ENCODE measurements at regions not wholly inside any gene's neighbourhood (a gene's known extent, or its start where the extent isn't known, plus 50 kb on each side); places are given as distances from the start of the nearest gene placed in this dataset.

GRCh38 chr12:46470975-46471374 lies 98.4 kb upstream of the SLC38A2 start (continued):
- TF ChIP-seq, protein P1, sequence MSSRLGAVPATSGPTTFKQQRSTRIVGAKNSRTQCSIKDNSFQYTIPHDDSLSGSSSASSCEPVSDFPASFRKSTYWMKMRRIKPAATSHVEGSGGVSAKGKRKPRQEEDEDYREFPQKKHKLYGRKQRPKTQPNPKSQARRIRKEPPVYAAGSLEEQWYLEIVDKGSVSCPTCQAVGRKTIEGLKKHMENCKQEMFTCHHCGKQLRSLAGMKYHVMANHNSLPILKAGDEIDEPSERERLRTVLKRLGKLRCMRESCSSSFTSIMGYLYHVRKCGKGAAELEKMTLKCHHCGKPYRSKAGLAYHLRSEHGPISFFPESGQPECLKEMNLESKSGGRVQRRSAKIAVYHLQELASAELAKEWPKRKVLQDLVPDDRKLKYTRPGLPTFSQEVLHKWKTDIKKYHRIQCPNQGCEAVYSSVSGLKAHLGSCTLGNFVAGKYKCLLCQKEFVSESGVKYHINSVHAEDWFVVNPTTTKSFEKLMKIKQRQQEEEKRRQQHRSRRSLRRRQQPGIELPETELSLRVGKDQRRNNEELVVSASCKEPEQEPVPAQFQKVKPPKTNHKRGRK (CRISPR knock-in tag; IDR thresholded peaks at IDR 0.05; ENCODE audit: borderline replicate concordance): no peak
- no peak for TF ChIP-seq ARID4B (CRISPR knock-in tag; IDR thresholded peaks at IDR 0.05; ENCODE audit: borderline replicate concordance)

DNA sequence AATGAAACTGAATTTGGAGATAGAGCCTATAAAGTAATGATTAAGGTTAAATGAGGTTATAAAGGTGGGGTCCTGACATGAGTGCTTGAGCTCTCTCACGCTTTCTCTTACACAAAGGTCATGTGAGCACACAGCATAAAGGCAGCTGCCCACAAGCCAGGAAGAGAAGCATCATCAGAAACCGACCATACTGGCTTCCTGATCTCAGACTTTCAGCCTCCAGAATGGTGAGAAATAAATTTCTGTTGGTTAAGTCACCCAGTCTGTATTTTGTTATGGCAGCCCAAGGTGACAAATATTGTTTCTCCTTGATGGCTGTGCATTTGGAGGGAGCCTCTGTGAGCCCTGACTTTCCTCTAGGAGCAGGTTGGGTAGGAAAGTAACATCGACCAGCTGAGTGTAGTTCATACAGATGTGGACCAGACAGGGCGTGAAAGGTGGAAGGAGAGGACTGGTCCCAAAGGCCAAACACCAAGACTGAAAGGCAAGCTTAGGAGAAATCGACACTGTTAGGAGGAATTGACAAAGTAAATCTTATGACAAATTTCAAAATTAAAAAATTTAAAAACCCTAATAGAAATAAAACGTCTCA lies 97.6 kb upstream of the SLC38A2 start:
- Mint-ChIP-seq H3K27me3 (ENCODE audit: low read depth) (no peaks in the 10 kb centered on the region), H3K9me3 (peaks cover 4% of the 10 kb centered on the region), H3K4me3 (no peak overlapping the region), H3K36me3 (peaks cover 4% of the 10 kb centered on the region), H3K4me1 (peaks cover 26% of the 10 kb centered on the region), H3K27ac (peak overlapping the region; percentile 50; the same call in 1 of the 2 replicates)
- ATAC-seq (no peak), DNase-seq (ENCODE audit: low spot score) (no peak)
- CTCF ChIA-PET: no interaction called here
- TF ChIP-seq, protein P2, sequence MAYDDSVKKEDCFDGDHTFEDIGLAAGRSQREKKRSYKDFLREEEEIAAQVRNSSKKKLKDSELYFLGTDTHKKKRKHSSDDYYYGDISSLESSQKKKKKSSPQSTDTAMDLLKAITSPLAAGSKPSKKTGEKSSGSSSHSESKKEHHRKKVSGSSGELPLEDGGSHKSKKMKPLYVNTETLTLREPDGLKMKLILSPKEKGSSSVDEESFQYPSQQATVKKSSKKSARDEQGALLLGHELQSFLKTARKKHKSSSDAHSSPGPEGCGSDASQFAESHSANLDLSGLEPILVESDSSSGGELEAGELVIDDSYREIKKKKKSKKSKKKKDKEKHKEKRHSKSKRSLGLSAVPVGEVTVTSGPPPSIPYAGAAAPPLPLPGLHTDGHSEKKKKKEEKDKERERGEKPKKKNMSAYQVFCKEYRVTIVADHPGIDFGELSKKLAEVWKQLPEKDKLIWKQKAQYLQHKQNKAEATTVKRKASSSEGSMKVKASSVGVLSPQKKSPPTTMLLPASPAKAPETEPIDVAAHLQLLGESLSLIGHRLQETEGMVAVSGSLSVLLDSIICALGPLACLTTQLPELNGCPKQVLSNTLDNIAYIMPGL (CRISPR knock-in tag; IDR thresholded peaks at IDR 0.05): no peak
- no peak for TF ChIP-seq HMGA2 (CRISPR knock-in tag; IDR thresholded peaks at IDR 0.05)
- TF ChIP-seq ZNF396 (CRISPR knock-in tag; IDR thresholded peaks at IDR 0.05; ENCODE audit: borderline replicate concordance): no peak
- no peak for TF ChIP-seq PRDM15 (CRISPR knock-in tag; IDR thresholded peaks at IDR 0.05)
- TF ChIP-seq, protein P3, sequence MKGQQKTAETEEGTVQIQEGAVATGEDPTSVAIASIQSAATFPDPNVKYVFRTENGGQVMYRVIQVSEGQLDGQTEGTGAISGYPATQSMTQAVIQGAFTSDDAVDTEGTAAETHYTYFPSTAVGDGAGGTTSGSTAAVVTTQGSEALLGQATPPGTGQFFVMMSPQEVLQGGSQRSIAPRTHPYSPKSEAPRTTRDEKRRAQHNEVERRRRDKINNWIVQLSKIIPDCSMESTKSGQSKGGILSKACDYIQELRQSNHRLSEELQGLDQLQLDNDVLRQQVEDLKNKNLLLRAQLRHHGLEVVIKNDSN (CRISPR knock-in tag; IDR thresholded peaks at IDR 0.05): no peak
- no peak for TF ChIP-seq ATF2 (CRISPR knock-in tag; IDR thresholded peaks at IDR 0.05; ENCODE audit: borderline replicate concordance, low read depth)
- TF ChIP-seq GTF2I (CRISPR knock-in tag; conservative IDR thresholded peaks at IDR 0.05): no peak
- TF ChIP-seq ZNF671 (CRISPR knock-in tag; IDR thresholded peaks at IDR 0.05): no peak
- no peak for TF ChIP-seq TCF7 (CRISPR knock-in tag; IDR thresholded peaks at IDR 0.05; ENCODE audit: low read depth)
- TF ChIP-seq SMAD3 (CRISPR knock-in tag; IDR thresholded peaks at IDR 0.05; ENCODE audit: borderline replicate concordance): no peak
- no peak for TF ChIP-seq CREM (CRISPR knock-in tag; IDR thresholded peaks at IDR 0.05)
- TF ChIP-seq NFE2L1 (CRISPR knock-in tag; IDR thresholded peaks at IDR 0.05): no peak
- TF ChIP-seq SMAD4 (CRISPR knock-in tag; IDR thresholded peaks at IDR 0.05): no peak
- no peak for TF ChIP-seq ESRRA (CRISPR knock-in tag; IDR thresholded peaks at IDR 0.05; ENCODE audit: borderline replicate concordance)
- POLR2A ChIA-PET: no interaction called here

Measured in WTC11 (cell line).